WTC11 (cell line): ENCODE measurements at regions not wholly inside any gene's neighbourhood (a gene's known extent, or its start where the extent isn't known, plus 50 kb on each side); places are given as distances from the start of the nearest gene placed in this dataset.

Experiments
- ATF6 ChIP-seq: sonication (generic); formaldehyde crosslinking; IDR thresholded peaks from 2 replicates; pipeline ENCODE4 v1.8.1; 2023; ENCODE audit warnings: mild to moderate bottlenecking, missing genetic modification reagents
- CREB1 ChIP-seq: sonication (generic); formaldehyde crosslinking; IDR thresholded peaks from 2 replicates; pipeline ENCODE4 v1.8.0; 2023; ENCODE audit warnings: mild to moderate bottlenecking, missing genetic modification reagents
- CREM ChIP-seq: sonication (generic); formaldehyde crosslinking; IDR thresholded peaks from 2 replicates; pipeline ENCODE4 v1.8.1; 2022; ENCODE audit warnings: mild to moderate bottlenecking, missing genetic modification reagents, moderate library complexity
- CTCF ChIP-seq: fragments of 200-600 bp; IDR thresholded peaks from 2 replicates; pipeline ENCODE4 v1.8.0; 2022; ENCODE audit warnings: antibody characterized with exemption
- E2F5 ChIP-seq: sonication (generic); formaldehyde crosslinking; IDR thresholded peaks from 2 replicates; pipeline ENCODE4 v1.8.1; 2022; ENCODE audit warnings: mild to moderate bottlenecking, moderate library complexity, missing genetic modification reagents
- IRF1 ChIP-seq: sonication (generic); formaldehyde crosslinking; IDR thresholded peaks from 2 replicates; pipeline ENCODE4 v1.8.0; 2023; ENCODE audit warnings: missing genetic modification reagents
- MYBL2 ChIP-seq: sonication (generic); formaldehyde crosslinking; IDR thresholded peaks from 2 replicates; pipeline ENCODE4 v1.8.1; 2023; ENCODE audit warnings: mild to moderate bottlenecking, moderate library complexity, missing genetic modification reagents
- NR3C1 ChIP-seq: sonication (generic); formaldehyde crosslinking; conservative IDR thresholded peaks from 2 replicates; pipeline ENCODE4 v1.8.1; 2023; ENCODE audit warnings: low read depth, mild to moderate bottlenecking, missing genetic modification reagents
- USF1 ChIP-seq: sonication (generic); formaldehyde crosslinking; IDR thresholded peaks from 2 replicates; pipeline ENCODE4 v1.8.0; 2022; ENCODE audit warnings: mild to moderate bottlenecking, missing genetic modification reagents
- USF2 ChIP-seq: sonication (generic); formaldehyde crosslinking; IDR thresholded peaks from 2 replicates; pipeline ENCODE4 v1.8.1; 2023; ENCODE audit warnings: mild to moderate bottlenecking, missing genetic modification reagents, moderate library complexity
- ZNF121 ChIP-seq: sonication (generic); formaldehyde crosslinking; IDR thresholded peaks from 2 replicates; pipeline ENCODE4 v1.8.0; 2023; ENCODE audit warnings: missing genetic modification reagents
- ZNF263 ChIP-seq: sonication (generic); formaldehyde crosslinking; IDR thresholded peaks from 2 replicates; pipeline ENCODE4 v1.8.1; 2022; ENCODE audit warnings: low read depth, mild to moderate bottlenecking, moderate library complexity, missing genetic modification reagents
- ZNF416 ChIP-seq: fragments of 250-450 bp; sonication (Bioruptor Pico); IDR thresholded peaks from 2 replicates; pipeline ENCODE4 v1.9.0; 2021; ENCODE audit warnings: mild to moderate bottlenecking, inconsistent platforms

GRCh38 chr4:53855581-53856250, 208.7 kb downstream of the CHIC2 start:
- TF ChIP-seq CTCF: no peak
- TF ChIP-seq ZNF121: no peak
- no peak for TF ChIP-seq MYBL2 (CRISPR knock-in tag)
- no peak for TF ChIP-seq IRF1
- TF ChIP-seq USF1 (CRISPR knock-in tag): no peak
- TF ChIP-seq ZNF416 (CRISPR knock-in tag): no peak
- no peak for TF ChIP-seq USF2 (CRISPR knock-in tag)
- TF ChIP-seq ATF6: no peak
- TF ChIP-seq E2F5: no peak
- no peak for TF ChIP-seq NR3C1 (CRISPR knock-in tag)
- no peak for TF ChIP-seq CREM (CRISPR knock-in tag)
- TF ChIP-seq CREB1 (CRISPR knock-in tag): no peak
- TF ChIP-seq ZNF263: no peak
